A673 (cell line): ENCODE measurements at regions not wholly inside any gene's neighbourhood (a gene's known extent, or its start where the extent isn't known, plus 50 kb on each side); places are given as distances from the start of the nearest gene placed in this dataset.

Source experiments
- EZH2 ChIP-seq: fragments of 200-600 bp; sonication (generic); IDR thresholded peaks from 2 replicates; pipeline ENCODE4 v1.6.1; 2017; ENCODE audit warnings: borderline replicate concordance, low read depth, mild to moderate bottlenecking, mixed read lengths, antibody characterized with exemption, low read length; ENCODE audit not compliant: poor library complexity, severe bottlenecking
- TF ChIP-seq, protein P1 (sequence below): fragments of 300-800, 200-600 bp; sonication (generic); conservative IDR thresholded peaks from 2 replicates; pipeline ENCODE4 v1.5.1; 2017; ENCODE audit warnings: low read depth, mild to moderate bottlenecking, antibody characterized with exemption, low read length, moderate library complexity, mixed read lengths

- TF ChIP-seq, protein P1, sequence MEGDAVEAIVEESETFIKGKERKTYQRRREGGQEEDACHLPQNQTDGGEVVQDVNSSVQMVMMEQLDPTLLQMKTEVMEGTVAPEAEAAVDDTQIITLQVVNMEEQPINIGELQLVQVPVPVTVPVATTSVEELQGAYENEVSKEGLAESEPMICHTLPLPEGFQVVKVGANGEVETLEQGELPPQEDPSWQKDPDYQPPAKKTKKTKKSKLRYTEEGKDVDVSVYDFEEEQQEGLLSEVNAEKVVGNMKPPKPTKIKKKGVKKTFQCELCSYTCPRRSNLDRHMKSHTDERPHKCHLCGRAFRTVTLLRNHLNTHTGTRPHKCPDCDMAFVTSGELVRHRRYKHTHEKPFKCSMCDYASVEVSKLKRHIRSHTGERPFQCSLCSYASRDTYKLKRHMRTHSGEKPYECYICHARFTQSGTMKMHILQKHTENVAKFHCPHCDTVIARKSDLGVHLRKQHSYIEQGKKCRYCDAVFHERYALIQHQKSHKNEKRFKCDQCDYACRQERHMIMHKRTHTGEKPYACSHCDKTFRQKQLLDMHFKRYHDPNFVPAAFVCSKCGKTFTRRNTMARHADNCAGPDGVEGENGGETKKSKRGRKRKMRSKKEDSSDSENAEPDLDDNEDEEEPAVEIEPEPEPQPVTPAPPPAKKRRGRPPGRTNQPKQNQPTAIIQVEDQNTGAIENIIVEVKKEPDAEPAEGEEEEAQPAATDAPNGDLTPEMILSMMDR: peak; percentile 58
- TF ChIP-seq EZH2: no peak
Measured at GRCh38 chr1:94329986-94330385, 88.2 kb upstream of the ABCD3 start.
